Mucosa of descending colon (tissue), 3 donors: ENCODE measurements at regions not wholly inside any gene's neighbourhood (a gene's known extent, or its start where the extent isn't known, plus 50 kb on each side); places are given as distances from the start of the nearest gene placed in this dataset.
"Not testable (repeated sequence)": the region's sequence is repeated elsewhere in the genome, so short reads cannot be mapped to it uniquely, and the experiment has no call there.

Source experiments
- ATAC-seq: fragments of 200-7000 bp; cut with Tn5 transposase; one replicate; pipeline ENCODE4 v1.9.1; 2020; ENCODE audit warnings: mild to moderate bottlenecking, moderate library complexity
- DNase-seq, 3 donors: peaks; one replicate each; pipeline ENCODE4 v3.0.0-alpha.2; 2020
- H3K36me3 ChIP-seq: fragments of 200-600 bp; one replicate; pipeline ENCODE4 v1.8.0; 2021; ENCODE audit warnings: low read depth, mild to moderate bottlenecking
- H3K4me1 ChIP-seq: fragments of 200-600 bp; one replicate; pipeline ENCODE4 v1.8.0; 2021; ENCODE audit warnings: low read depth, mild to moderate bottlenecking
- H3K4me3 ChIP-seq: fragments of 200-600 bp; one replicate; pipeline ENCODE4 v1.8.0; 2021; ENCODE audit warnings: mild to moderate bottlenecking
- H3K9me3 ChIP-seq: fragments of 200-600 bp; one replicate; pipeline ENCODE4 v1.8.0; 2021; ENCODE audit warnings: mild to moderate bottlenecking
- CTCF ChIP-seq: fragments of 200-600 bp; IDR thresholded peaks from one replicate; pipeline ENCODE4 v1.8.0; 2022; ENCODE audit warnings: antibody characterized with exemption, mild to moderate bottlenecking
- intact Hi-C, 2 donors: fragments of 100-400 bp; cut with DNase I in 1 of 2; cut with micrococcal nuclease in 1 of 2; formaldehyde crosslinking; loops; one replicate each; pipeline versions ENCODE4 v1.11.0 to v1.11.1; 2022; cut with DNase I, micrococcal nuclease
- donor health status: DM: no; HTN: no; CAD: no; lungs with moderate emphysema.
- donor health status: DM: no; HTN: no; CAD: no.
- donor health status: DM: no; HTN: yes; CAD: no.

- no peaks in the 10 kb centered on the region for H3K36me3 ChIP-seq
- intact Hi-C loops, result no loop called here
- DNase-seq (no peak), ATAC-seq (no peak)
- no peak overlapping the region for H3K4me3 ChIP-seq
- H3K9me3 ChIP-seq, result no peaks in the 10 kb centered on the region
- TF ChIP-seq CTCF, result no peak
- H3K4me1 ChIP-seq, result no peaks in the 10 kb centered on the region
Measured at GRCh38 chr12:9406564-9407424, 198.6 kb upstream of the PZP start.

- no peak for TF ChIP-seq CTCF
- intact Hi-C loops, result no loop called here
- Histone ChIP-seq H3K9me3 (no peaks in the 10 kb centered on the region), H3K36me3 (no peaks in the 10 kb centered on the region), H3K4me1 (no peaks in the 10 kb centered on the region), H3K4me3 (no peak overlapping the region)
- ATAC-seq (no peak), DNase-seq (no peak)
Measured at GRCh38 chr12:9405886-9406563, 197.8 kb upstream of the PZP start.

GRCh38 chr12:9404469-9405260 lies 196.5 kb upstream of the PZP start:
- intact Hi-C loops, result no loop called here
- no peak for ATAC-seq
- DNase-seq, result no peak

GRCh38 chr12:9404031-9404430 lies 195.8 kb upstream of the PZP start:
- no peaks in the 10 kb centered on the region for H3K9me3 ChIP-seq
- intact Hi-C loops, result no loop called here
- H3K4me3 ChIP-seq, result no peak overlapping the region
- ATAC-seq (no peak), DNase-seq (no peak)
- H3K36me3 ChIP-seq, result no peaks in the 10 kb centered on the region
- no peaks in the 10 kb centered on the region for H3K4me1 ChIP-seq
- no peak for TF ChIP-seq CTCF

More at GRCh38 chr12:9404469-9405260, 196.5 kb upstream of the PZP start:
- Histone ChIP-seq H3K9me3 (no peaks in the 10 kb centered on the region), H3K36me3 (no peaks in the 10 kb centered on the region), H3K4me3 (no peak overlapping the region), H3K4me1 (no peaks in the 10 kb centered on the region)
- no peak for TF ChIP-seq CTCF

- DNase-seq, H3K36me3 ChIP-seq, H3K4me1 ChIP-seq, H3K9me3 ChIP-seq, intact Hi-C loops, H3K4me3 ChIP-seq, ATAC-seq: not testable (repeated sequence)
Measured at GRCh38 chr12:9402432-9403040, 194.3 kb upstream of the PZP start.

- H3K4me1 ChIP-seq, H3K9me3 ChIP-seq, DNase-seq, H3K4me3 ChIP-seq, H3K36me3 ChIP-seq, intact Hi-C loops, ATAC-seq: not testable (repeated sequence)
Measured at GRCh38 chr12:9396367-9396766, 188.2 kb upstream of the PZP start.

GRCh38 chr12:9395220-9395619 lies 187.0 kb upstream of the PZP start:
- H3K4me1 ChIP-seq, H3K36me3 ChIP-seq, intact Hi-C loops, H3K4me3 ChIP-seq, H3K9me3 ChIP-seq, DNase-seq, ATAC-seq: not testable (repeated sequence)
